Naive thymus-derived CD4-positive, alpha-beta T cell (primary cell): ENCODE measurements at regions not wholly inside any gene's neighbourhood (a gene's known extent, or its start where the extent isn't known, plus 50 kb on each side); places are given as distances from the start of the nearest gene placed in this dataset.

Source experiments
- ATAC-seq: fragments of 150-1000 bp; cut with Tn5 transposase; 2 replicates; pipeline ENCODE4 v1.10.0; 2021; ENCODE audit warnings: mild to moderate bottlenecking, moderate library complexity
- CTCF ChIA-PET: fragments of 350-600 bp; sonication (Branson Sonifier 250); formaldehyde crosslinking; loops from one replicate; lab custom pipeline; 2021; ENCODE audit warnings: antibody characterized with exemption; lab: Charles Lee
- POLR2A ChIA-PET: fragments of 350-600 bp; sonication (Branson Sonifier 250); formaldehyde crosslinking; loops from one replicate; lab custom pipeline; 2021; ENCODE audit warnings: antibody characterized with exemption, inconsistent platforms; lab: Charles Lee
- DNase-seq, 9 donors: peaks; one replicate each; pipeline versions ENCODE4 v3.0.0 to v3.0.0-alpha.2; 2020 to 2022; ENCODE audit warnings: mixed read lengths in 1 of 9
- H3K27ac ChIP-seq: one replicate; pipeline ENCODE4 v1.7.0; 2013; ENCODE audit warnings: mild to moderate bottlenecking, low read depth, low read length, moderate library complexity
- H3K27me3 ChIP-seq, 2 donors: one replicate each; pipeline ENCODE4 v1.7.0; 2013; ENCODE audit warnings: low read length in 2 of 2, mild to moderate bottlenecking in 2 of 2, moderate library complexity in 2 of 2; ENCODE audit not compliant: control insufficient read depth in 2 of 2, insufficient read depth in 2 of 2
- H3K36me3 ChIP-seq, 3 experiments: 1 replicate in 2 of 3; 2 replicates in 1 of 3; pipeline ENCODE4 v1.7.0; 2013; ENCODE audit warnings: low read length in 3 of 3, mild to moderate bottlenecking in 3 of 3, moderate library complexity in 1 of 3; ENCODE audit not compliant: insufficient read depth in 3 of 3, control insufficient read depth in 2 of 3
- H3K4me1 ChIP-seq, 2 donors: one replicate each; pipeline ENCODE4 v1.7.0; 2013; ENCODE audit warnings: low read length in 2 of 2, mild to moderate bottlenecking in 2 of 2, moderate library complexity in 1 of 2; ENCODE audit not compliant: control insufficient read depth in 2 of 2, insufficient read depth in 2 of 2
- H3K4me3 ChIP-seq: 2 replicates; pipeline ENCODE4 v1.7.0; 2013; ENCODE audit warnings: mild to moderate bottlenecking, low read length
- H3K9me3 ChIP-seq, 3 experiments: 1 replicate in 2 of 3; 2 replicates in 1 of 3; pipeline ENCODE4 v1.7.0; 2013; ENCODE audit warnings: low read length in 3 of 3; ENCODE audit not compliant: control insufficient read depth in 2 of 3
- H3K27ac Mint-ChIP-seq, 9 donors: one replicate each; pipeline ENCODE4 v1.8.0; 2020 to 2022; ENCODE audit warnings: mixed read lengths in 9 of 9, mild to moderate bottlenecking in 8 of 9, moderate library complexity in 5 of 9, inconsistent platforms in 2 of 9
- H3K27me3 Mint-ChIP-seq, 5 donors: one replicate each; pipeline ENCODE4 v1.8.0; 2021 to 2022; ENCODE audit warnings: mixed read lengths in 5 of 5, mild to moderate bottlenecking in 1 of 5
- H3K36me3 Mint-ChIP-seq, 5 donors: one replicate each; pipeline ENCODE4 v1.8.0; 2020 to 2022; ENCODE audit warnings: mixed read lengths in 5 of 5, mild to moderate bottlenecking in 3 of 5, inconsistent platforms in 1 of 5
- H3K4me1 Mint-ChIP-seq, 7 donors: one replicate each; pipeline ENCODE4 v1.8.0; 2020 to 2022; ENCODE audit warnings: mixed read lengths in 7 of 7, mild to moderate bottlenecking in 3 of 7, inconsistent platforms in 1 of 7
- H3K4me3 Mint-ChIP-seq, 10 donors: one replicate each; pipeline ENCODE4 v1.8.0; 2020 to 2022; ENCODE audit warnings: mild to moderate bottlenecking in 10 of 10, mixed read lengths in 10 of 10, moderate library complexity in 6 of 10, inconsistent platforms in 2 of 10
- H3K9me3 Mint-ChIP-seq, 11 donors: one replicate each; pipeline ENCODE4 v1.8.0; 2020 to 2022; ENCODE audit warnings: mixed read lengths in 11 of 11, mild to moderate bottlenecking in 4 of 11, inconsistent platforms in 1 of 11, moderate library complexity in 1 of 11
- intact Hi-C, 2 donors: fragments of 100-400 bp; cut with micrococcal nuclease; formaldehyde crosslinking; loops; one replicate each; pipeline ENCODE4 v1.15.1; 2023

DNA sequence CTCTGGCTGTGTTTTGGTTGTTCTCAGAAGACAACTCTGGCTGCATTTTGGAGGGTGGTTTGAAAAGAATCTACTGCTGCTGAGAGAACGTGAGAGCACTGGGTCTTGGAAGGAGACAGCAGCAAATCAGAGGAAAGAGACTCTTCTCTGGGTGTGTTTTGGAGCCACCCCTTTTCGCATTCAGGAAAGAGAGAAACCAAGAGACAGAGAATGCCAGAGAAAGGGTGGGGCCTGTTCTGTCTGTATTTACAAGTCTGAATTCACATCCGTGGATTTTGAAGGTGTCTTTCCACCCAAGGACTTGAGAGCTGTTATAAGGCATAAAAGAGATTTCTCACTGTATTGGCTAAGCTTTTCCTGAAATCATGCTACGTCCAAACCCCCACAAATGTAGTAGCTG is 187.2 kb downstream of the C1orf94 start:
- intact Hi-C loops, result no loop called here
- Mint-ChIP-seq H3K27me3 (peaks cover 0 to 60% (median 47%) of the 10 kb centered on the region in 5 donors), H3K4me1 (peaks cover 0 to 4% (median 0%) of the 10 kb centered on the region in 7 donors), H3K27ac (no peak overlapping the region), H3K9me3 (peaks cover 0 to 11% (median 4%) of the 10 kb centered on the region in 11 donors), H3K36me3 (no peaks in the 10 kb centered on the region), H3K4me3 (no peak overlapping the region)
- peaks cover 0 to 2% of the 10 kb centered on the region in 2 donors for H3K27me3 ChIP-seq
- ChIA-PET CTCF (no interaction called here), POLR2A (no interaction called here)
- ATAC-seq, result no peak
- H3K27ac ChIP-seq, result no peak overlapping the region
- no peaks in the 10 kb centered on the region for H3K36me3 ChIP-seq
- no peaks in the 10 kb centered on the region for H3K9me3 ChIP-seq
- no peak overlapping the region for H3K4me3 ChIP-seq
- DNase-seq, result no peak
- H3K4me1 ChIP-seq, result no peaks in the 10 kb centered on the region

- no peak overlapping the region for H3K27ac Mint-ChIP-seq
- no peaks in the 10 kb centered on the region for H3K9me3 ChIP-seq
- no peak overlapping the region for H3K4me3 Mint-ChIP-seq
- POLR2A ChIA-PET, result no interaction called here
- ATAC-seq, result no peak
- no peak overlapping the region for H3K27ac ChIP-seq
- no peaks in the 10 kb centered on the region for H3K27me3 ChIP-seq
- H3K27me3 Mint-ChIP-seq, result peaks cover 0 to 59% (median 47%) of the 10 kb centered on the region in 5 donors
- no peak for DNase-seq
- no peaks in the 10 kb centered on the region for H3K36me3 Mint-ChIP-seq
- H3K4me1 Mint-ChIP-seq, result peaks cover 0 to 4% (median 0%) of the 10 kb centered on the region in 7 donors
- CTCF ChIA-PET, result no interaction called here
- H3K4me3 ChIP-seq, result no peak overlapping the region
- intact Hi-C loops, result no loop called here
- H3K4me1 ChIP-seq, result no peaks in the 10 kb centered on the region
- peaks cover 0 to 11% (median 4%) of the 10 kb centered on the region in 11 donors for H3K9me3 Mint-ChIP-seq
- no peaks in the 10 kb centered on the region for H3K36me3 ChIP-seq
These were observed 187.7 kb downstream of the C1orf94 start for GRCh38 chr1:34364376-34364775.

DNA sequence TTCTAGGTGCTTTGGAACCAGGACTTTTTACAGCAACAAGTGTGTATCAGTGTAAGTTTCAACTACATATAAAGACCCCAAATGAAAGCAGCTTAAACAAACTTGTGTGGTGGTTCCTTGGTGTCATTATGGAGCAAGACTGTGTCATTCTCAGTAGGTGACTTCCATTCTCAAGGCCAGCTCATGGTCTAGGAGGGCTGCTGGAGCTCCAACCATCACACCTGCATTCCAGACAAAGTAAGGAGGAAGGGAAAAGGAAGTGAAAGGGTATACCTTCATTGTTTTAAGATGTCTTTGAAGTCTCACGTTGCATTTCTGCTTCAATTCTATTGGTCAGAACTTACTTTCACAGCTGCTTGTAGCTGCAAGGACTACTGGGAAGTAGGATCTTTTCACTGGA is 188.6 kb downstream of the C1orf94 start:
- CTCF ChIA-PET, result no interaction called here
- no peaks in the 10 kb centered on the region for H3K9me3 ChIP-seq
- intact Hi-C loops, result no loop called here
- H3K36me3 ChIP-seq, result no peaks in the 10 kb centered on the region
- Mint-ChIP-seq H3K4me1 (peaks cover 0 to 4% (median 0%) of the 10 kb centered on the region in 7 donors), H3K27me3 (peaks cover 0 to 53% (median 46%) of the 10 kb centered on the region in 5 donors), H3K4me3 (no peak overlapping the region), H3K36me3 (no peaks in the 10 kb centered on the region), H3K27ac (no peak overlapping the region), H3K9me3 (peaks cover 0 to 11% (median 4%) of the 10 kb centered on the region in 11 donors)
- DNase-seq (no peak), ATAC-seq (no peak)
- POLR2A ChIA-PET, result no interaction called here
- no peaks in the 10 kb centered on the region for H3K27me3 ChIP-seq
- no peak overlapping the region for H3K27ac ChIP-seq
- H3K4me1 ChIP-seq, result no peaks in the 10 kb centered on the region
- no peak overlapping the region for H3K4me3 ChIP-seq

- peaks cover 0 to 11% (median 4%) of the 10 kb centered on the region in 11 donors for H3K9me3 Mint-ChIP-seq
- H3K4me1 Mint-ChIP-seq, result peaks cover 0 to 4% (median 0%) of the 10 kb centered on the region in 7 donors
- H3K27me3 Mint-ChIP-seq, result peaks cover 0 to 41% (median 38%) of the 10 kb centered on the region in 5 donors
- ATAC-seq (no peak), DNase-seq (peak in 1 of 9 donors; percentile 0)
- H3K4me3 ChIP-seq, result no peak overlapping the region
- intact Hi-C loops, result no loop called here
- H3K36me3 ChIP-seq, result no peaks in the 10 kb centered on the region
- H3K9me3 ChIP-seq, result no peaks in the 10 kb centered on the region
- no peaks in the 10 kb centered on the region for H3K36me3 Mint-ChIP-seq
- POLR2A ChIA-PET, result no interaction called here
- no peaks in the 10 kb centered on the region for H3K4me1 ChIP-seq
- CTCF ChIA-PET, result no interaction called here
- H3K4me3 Mint-ChIP-seq, result no peak overlapping the region
- no peak overlapping the region for H3K27ac ChIP-seq
- H3K27me3 ChIP-seq, result no peaks in the 10 kb centered on the region
- H3K27ac Mint-ChIP-seq, result peak overlapping the region in 1 of 9 donors; percentile 16
These were observed 190.3 kb downstream of the C1orf94 start for GRCh38 chr1:34366875-34367624.

DNA sequence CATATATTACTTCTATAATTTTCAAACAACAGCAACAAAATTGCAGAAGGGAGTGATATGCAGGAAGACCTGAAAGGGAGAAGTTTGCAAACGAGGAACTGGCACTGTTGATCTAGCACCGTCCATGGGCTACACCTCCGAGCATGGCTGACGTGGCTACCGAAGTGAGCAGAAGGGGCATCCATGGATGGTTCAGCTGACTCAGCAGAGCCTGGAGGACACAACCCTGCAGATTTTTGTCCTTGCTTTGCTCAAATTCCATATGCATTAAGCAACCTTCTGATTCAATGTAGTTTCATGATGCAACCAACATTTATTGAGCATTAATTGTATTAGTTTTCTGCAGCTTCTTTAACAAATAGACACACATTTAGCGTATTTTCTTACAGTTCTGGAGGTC is 191.2 kb downstream of the C1orf94 start:
- Histone ChIP-seq H3K36me3 (no peaks in the 10 kb centered on the region), H3K4me3 (no peak overlapping the region), H3K4me1 (no peaks in the 10 kb centered on the region), H3K9me3 (no peaks in the 10 kb centered on the region), H3K27ac (no peak overlapping the region), H3K27me3 (no peaks in the 10 kb centered on the region)
- H3K36me3 Mint-ChIP-seq, result no peaks in the 10 kb centered on the region
- no peak overlapping the region for H3K4me3 Mint-ChIP-seq
- DNase-seq (no peak), ATAC-seq (no peak)
- intact Hi-C loops, result no loop called here
- ChIA-PET POLR2A (no interaction called here), CTCF (no interaction called here)
- no peak overlapping the region for H3K27ac Mint-ChIP-seq
- H3K27me3 Mint-ChIP-seq, result peaks cover 0 to 46% (median 38%) of the 10 kb centered on the region in 5 donors
- H3K4me1 Mint-ChIP-seq, result peaks cover 0 to 4% (median 0%) of the 10 kb centered on the region in 7 donors
- H3K9me3 Mint-ChIP-seq, result peaks cover 0 to 7% (median 4%) of the 10 kb centered on the region in 11 donors

DNA sequence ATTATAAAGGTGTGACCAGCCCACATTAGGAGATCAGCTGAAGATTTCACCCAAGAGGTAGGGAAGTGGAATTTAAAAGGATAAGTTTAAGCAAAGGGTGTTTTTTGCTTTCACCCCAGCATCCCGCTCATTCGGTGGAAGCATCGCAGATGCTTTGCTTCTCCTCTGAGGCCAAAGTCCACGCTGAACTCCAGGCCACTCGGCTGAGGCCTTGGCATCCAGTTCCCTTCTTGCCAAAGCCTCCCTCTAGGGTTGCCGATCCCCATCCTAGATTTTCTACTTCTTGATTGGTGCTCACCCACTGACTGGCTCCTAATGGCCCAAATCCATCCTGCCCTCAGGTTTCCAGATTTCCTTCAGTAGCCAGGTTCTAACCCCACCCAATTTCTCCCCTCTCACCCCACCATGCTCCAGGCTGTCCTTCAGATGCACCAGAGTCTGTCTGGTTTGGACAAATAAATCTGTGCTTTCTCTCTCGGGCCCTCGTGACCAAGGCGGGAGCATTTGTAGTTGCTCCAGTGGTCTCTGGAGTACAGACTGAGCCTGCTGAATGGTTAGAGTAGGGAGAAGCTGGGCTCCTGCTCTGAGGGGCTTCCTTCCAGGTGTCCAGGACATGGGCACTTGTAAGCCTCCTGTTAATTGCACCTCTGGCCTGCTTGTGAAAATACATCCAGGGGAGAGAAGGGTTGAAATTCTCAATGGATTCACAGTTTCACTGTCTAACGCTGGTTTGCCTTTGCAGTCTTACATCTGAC is 193.2 kb downstream of the C1orf94 start:
- ChIA-PET POLR2A (no interaction called here), CTCF (no interaction called here)
- no peak overlapping the region for H3K4me3 Mint-ChIP-seq
- H3K4me3 ChIP-seq, result no peak overlapping the region
- intact Hi-C loops, result no loop called here
- H3K27ac Mint-ChIP-seq, result no peak overlapping the region
- ATAC-seq (no peak), DNase-seq (no peak)
- peaks cover 0 to 4% (median 0%) of the 10 kb centered on the region in 7 donors for H3K4me1 Mint-ChIP-seq
- H3K36me3 Mint-ChIP-seq, result no peaks in the 10 kb centered on the region
- no peaks in the 10 kb centered on the region for H3K9me3 ChIP-seq
- no peak overlapping the region for H3K27ac ChIP-seq
- no peaks in the 10 kb centered on the region for H3K27me3 ChIP-seq
- H3K9me3 Mint-ChIP-seq, result peaks cover 0 to 5% (median 0%) of the 10 kb centered on the region in 11 donors
- H3K4me1 ChIP-seq, result no peaks in the 10 kb centered on the region
- peaks cover 5 to 47% (median 40%) of the 10 kb centered on the region in 5 donors for H3K27me3 Mint-ChIP-seq
- no peaks in the 10 kb centered on the region for H3K36me3 ChIP-seq
